Embryonic facial prominence (tissue), 1 donor: ENCODE measurements at regions not wholly inside any gene's neighbourhood (a gene's known extent, or its start where the extent isn't known, plus 50 kb on each side); places are given as distances from the start of the nearest gene placed in this dataset.
"Not testable (repeated sequence)": the region's sequence is repeated elsewhere in the genome, so short reads cannot be mapped to it uniquely, and the experiment has no call there.

Source experiments
- DNase-seq: peaks from one replicate; pipeline ENCODE4 v3.0.0-alpha.2; 2016; ENCODE audit errors: extremely low spot score

DNA sequence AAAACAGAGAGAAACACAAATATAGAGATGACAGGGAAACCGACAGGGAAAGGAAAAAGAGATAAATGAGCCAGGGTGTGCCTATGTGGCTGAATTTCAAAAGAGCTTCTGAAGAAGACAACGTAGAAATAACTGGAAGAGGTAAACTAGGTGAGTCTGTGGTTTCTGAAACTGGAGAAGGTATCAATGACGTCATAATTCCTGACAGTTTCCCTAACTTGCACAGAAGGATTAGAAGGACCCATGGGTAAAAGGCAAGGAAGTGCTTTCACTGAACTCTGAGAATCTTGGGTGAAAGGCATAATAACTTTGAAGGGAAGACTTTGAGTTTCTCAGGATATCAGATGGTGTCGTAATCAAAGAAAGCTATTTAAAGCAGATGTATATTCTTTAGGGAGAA, 790.8 kb upstream of the NUDT12 start:
- no peak for DNase-seq

DNA sequence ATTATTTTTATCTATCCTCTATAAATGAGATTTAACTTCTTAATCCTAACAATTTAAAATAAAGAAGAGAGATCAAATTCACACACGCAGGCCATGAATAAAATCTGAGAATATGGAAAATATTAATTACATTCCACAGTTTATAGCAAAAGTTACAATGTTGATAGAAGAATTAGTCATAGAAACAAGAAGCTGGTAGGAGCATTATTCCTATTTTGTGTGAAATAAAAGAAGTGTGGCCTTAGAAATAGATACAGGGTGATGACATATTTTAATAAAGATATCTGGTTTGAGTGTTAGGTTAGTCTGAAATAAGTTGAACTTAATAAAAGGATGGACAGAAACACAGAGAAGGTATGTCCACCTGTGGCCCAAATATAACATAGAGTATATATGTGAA, 790.4 kb upstream of the NUDT12 start:
- DNase-seq: no peak

DNA sequence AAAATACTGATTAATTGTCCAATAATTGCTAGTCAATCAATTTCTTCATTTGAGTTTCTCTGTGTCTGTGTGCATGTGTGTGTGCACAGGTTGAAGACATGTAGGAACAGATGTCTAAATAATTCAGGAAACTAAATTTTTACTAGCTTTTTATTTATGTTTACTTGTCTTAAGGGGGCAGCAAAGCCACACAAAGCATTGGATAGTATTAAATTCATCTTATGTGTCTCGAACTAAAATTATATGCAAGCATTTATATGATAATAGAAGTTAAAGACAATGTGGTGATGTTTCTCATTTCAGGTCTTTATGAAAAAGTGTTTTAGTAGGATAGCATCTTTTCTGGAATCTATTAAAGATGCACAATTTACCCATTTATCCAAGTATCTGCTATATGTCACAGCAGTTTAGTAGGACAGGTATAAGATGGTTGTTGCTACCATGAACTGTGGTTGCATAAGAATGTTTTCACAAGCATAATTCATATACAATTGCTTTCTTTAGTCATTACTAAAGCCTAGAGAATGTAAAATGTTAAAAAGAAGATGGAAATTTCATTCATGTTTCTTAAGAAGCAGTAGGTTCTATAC, 784.6 kb upstream of the NUDT12 start:
- peak; percentile 27 for DNase-seq

GRCh38 chr5:104345222-104346016, 782.8 kb upstream of the NUDT12 start:
- no peak for DNase-seq

DNA sequence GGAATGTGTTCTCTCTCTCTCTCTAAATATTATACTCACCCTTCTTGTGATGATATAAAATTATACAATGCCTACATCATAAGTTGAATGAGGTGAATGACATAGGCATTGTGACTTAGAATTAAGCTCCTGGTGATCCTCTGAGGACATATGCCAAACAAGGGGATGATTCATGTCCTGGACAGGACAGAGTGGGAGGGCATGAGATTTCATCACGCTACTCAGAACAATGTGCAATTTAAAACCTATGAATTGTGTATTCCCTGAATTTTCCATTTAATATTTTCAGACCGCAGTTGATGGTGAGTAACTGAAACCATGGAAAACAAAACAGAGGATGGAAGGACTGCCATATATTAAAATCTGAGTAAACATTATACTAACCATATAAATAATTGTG, 782.2 kb upstream of the NUDT12 start:
- no peak for DNase-seq

DNA sequence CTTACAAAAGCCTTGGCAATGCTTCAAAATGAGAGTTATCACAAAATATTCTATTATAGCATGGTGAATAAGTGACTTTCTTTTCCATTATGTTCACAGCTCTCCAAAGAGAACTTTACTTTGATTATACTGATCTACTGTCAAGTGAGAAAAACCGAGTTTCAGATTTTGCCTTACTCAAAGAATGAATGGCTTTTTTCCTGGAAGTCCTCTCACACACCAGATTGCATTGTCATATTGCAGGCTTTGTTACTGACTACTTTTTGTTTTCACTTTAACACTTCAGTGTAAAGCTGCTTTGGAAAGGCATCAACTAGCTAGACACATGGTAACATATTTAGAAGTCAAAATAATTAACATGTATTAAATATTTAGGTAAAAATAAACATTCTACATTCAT, 765.2 kb upstream of the NUDT12 start:
- no peak for DNase-seq

GRCh38 chr5:104326966-104327365, 764.4 kb upstream of the NUDT12 start:
- DNase-seq: no peak

DNA sequence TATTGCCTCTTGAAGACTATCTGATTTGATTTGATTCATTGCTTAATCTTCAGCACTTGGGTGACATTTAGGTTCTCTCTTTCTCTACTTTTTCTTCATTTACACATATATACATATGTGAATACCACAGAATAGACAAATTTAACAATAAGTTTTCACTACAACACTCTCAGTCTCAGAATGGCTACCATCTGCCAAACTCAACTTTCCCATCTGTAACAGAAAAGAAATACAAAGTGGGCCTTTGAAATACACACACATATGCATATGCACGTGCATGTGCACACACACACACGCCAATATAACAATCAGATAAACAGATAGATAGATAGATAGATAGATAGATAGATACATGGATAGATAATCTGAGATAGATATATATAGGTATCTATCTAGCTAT, 762.8 kb upstream of the NUDT12 start:
- DNase-seq: no peak

- not testable (repeated sequence) for DNase-seq
Measured at GRCh38 chr5:104316676-104317075, 754.1 kb upstream of the NUDT12 start.

- no peak for DNase-seq
Measured at GRCh38 chr5:104312481-104312880, 749.9 kb upstream of the NUDT12 start.

DNA sequence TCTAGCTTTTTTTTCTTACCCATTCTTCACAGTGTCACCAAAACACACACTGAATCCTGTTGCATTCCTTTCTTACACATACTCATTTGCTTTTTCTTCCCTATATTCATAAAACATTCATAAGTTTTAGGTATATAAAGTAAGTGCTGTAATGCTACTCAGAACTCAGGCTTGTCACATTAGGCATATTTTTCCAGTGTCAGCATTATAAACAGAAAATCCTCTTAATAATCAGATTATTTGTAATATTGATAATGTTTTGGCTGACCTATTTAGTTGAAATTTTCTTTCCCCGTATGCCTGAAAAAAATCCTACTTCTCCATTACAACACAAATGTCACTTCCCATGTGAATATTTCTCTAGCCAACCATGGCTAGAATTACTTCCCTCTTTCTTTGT, 743.0 kb upstream of the NUDT12 start:
- DNase-seq: no peak

DNA sequence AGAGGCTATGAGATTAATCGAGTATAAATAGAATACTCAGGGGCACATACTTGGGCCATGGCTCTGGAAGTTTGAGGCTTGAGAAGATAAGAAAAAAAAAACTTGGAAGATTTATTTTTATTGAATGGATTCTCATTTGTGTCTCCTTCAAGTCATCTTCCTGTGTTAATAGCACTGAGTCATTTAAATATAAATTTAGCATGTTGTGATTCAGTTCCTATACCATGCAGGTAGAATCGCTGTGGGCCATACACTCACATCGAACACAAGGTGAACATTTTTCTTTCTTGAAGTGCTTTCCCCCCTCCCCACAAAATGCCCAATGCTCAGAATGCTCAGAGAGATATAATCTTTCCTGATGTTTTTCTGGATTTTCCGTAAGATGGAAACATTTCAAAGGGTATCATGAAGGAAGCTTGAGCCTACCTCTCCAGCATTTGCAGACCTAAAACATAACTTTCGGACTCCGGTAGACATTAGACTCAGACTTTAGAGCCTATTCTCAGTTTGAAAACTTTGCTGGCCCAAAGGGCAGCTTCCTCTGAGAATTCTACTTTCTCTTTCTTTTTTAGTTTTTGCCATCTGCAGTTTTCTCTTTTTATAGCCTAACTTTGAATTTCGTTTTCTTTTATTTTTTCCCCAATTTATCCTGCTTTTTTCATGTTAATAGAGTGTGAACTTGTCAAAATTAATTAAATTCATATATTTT, 737.6 kb upstream of the NUDT12 start:
- DNase-seq: no peak

DNA sequence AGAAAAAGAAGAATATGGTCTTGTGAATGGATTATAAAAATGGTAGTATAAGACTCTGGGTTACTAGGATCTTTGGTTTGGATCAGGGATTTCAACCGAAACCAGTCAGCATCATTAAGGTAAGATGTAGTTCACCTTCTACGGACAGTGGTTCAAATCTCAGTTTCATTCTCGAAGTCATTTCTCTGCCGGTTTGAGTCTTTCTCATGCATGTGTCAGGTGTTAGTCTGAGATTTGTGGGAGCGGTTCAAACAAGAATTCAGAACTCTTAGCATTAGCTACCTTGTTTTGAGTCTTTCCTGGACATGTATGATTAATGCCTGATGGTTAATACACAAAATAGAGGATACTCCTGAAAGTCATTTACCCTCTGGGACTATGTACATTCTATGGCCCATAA, 735.9 kb upstream of the NUDT12 start:
- no peak for DNase-seq

GRCh38 chr5:104297076-104297475, 734.5 kb upstream of the NUDT12 start:
- no peak for DNase-seq

DNA sequence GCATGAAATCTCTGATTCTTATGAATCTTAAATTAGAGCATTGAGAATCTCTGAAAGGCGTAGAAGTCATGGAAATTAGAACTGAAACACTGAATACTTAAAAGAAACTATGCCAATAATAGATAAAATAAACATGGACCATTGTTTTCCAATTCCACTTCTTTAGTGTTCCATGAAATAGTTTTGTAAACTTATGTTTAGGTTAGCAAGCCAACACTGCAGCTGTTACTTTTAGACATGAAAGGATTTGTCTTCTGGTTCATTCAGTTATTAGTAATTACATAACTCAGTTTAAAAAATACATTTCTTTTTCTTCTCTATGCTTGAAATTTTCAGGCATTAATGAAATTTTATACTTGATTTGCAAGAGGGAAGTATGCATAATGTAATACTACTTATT, 733.4 kb upstream of the NUDT12 start:
- DNase-seq: no peak

DNA sequence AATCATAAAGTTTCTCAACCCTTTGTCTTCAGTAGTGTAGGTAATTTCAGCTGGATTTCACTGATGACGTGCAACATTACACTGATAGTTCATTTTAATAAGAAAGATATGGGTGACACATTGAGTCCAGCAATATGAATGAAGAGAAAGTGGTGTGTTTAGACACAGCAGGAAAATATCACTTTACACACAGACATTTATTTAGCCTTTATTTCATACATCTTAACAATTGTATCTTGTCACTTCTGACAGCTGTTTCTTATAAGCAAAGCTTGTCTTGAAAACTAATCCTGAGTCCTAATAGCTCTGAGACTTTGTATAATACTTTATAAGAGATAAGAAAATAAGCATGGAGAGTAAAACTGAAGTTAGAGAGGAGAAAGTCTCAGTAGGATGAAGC, 720.5 kb upstream of the NUDT12 start:
- no peak for DNase-seq

DNA sequence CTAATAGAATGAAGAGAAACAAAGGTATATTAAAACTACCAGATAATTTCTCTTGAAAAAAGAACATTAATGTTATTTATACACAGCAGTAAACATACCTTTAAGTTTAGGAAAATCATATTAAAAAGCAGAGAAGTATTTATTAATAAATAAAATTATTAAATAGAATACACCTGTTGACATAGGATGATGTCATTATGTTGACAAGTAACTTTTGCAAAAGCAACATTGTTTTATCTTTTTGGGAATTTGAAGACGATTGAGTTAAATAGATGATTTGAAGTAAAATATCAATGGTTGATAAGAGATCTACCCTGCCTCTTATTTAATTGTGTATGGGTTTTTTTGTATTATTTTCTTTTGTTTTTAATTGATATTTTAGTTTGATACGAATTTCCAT, 711.1 kb upstream of the NUDT12 start:
- no peak for DNase-seq

DNA sequence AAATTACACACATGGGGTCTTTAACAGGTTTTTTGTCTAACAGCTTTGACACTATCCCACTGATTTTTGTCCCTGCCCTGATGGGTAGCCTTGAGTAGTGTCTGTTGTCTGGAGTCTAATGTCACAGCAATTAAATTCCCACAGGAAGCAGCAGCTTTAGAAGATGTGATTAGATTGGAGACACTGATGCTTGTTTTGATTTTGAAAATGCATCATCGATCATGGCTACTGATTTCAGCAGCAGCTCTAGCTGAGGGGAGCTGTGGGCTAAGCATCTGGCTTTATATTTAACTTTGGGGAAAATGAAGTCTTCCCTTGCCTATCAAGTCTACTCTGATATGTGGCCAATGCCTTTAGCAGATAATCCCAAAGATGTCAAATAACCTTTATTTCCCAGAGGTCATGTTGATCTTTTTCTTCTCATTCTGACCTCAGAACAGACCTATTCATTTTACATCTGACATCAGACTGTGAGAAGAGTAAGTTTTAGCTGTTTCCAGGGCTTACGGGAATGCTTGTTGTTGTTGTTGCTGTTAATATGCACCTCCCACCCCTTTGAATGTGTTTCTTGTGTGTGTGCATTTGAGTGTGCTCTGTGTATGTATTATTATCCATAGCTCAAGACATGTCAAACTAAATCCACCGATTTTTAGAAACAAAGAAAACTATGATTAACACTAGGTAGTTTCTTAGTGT, 704.9 kb upstream of the NUDT12 start:
- DNase-seq: no peak

- no peak for DNase-seq
Measured at GRCh38 chr5:104266161-104266560, 703.6 kb upstream of the NUDT12 start.

- DNase-seq: no peak
Measured at GRCh38 chr5:104265531-104266140, 703.0 kb upstream of the NUDT12 start.

GRCh38 chr5:104247260-104247659, 684.7 kb upstream of the NUDT12 start:
- DNase-seq: no peak

DNA sequence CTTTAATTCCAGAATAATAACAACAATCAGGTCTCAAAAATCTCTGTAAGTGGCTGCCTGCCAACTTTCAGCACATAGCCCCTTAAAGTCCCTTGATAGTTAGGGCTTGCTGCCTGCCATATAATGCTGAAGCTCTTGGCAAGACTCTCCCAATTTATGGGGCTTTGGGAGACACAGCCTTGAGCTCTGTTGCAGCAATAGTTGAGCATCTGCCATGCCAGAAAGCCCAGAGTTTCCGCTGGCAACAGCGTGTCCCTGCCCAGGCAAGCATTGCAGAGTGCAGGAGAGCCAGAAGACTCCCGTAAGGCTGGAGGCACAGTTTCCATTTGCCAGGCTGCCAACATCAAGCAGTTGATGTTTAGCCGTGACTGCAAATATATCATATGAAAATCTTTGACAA, 678.5 kb upstream of the NUDT12 start:
- DNase-seq: no peak
